ENCODE measurements at regions not wholly inside any gene's neighbourhood (a gene's known extent, or its start where the extent isn't known, plus 50 kb on each side); places are given as distances from the start of the nearest gene placed in this dataset.

DNA sequence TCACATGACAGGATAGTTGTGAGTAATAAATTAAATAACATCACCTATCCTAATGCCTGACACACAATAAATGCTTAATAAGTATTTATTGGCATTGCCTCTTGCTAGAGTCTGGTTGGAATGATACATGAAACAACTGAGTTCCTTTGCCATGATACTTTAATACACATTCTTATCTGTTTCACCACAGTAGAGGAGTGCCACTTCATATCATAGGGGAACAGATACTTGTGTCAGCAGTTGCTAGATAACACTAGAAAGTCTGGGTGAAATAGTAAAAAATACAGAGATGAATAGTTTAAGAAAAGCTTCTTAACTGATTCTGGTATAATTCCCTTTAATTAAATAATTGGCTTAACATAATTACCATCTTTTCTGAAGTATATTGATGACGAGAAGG is 380.0 kb upstream of the GOLIM4 start:
- no peak overlapping the region for H3K14ac ChIP-seq (replicated peaks; ENCODE audit: low read depth, low read length)

More for the DNA sequence above, 380.0 kb upstream of the GOLIM4 start:
- H2BK120ac ChIP-seq (ENCODE audit: low read depth, low read length), result no peak overlapping the region
- no peak overlapping the region for H2BK5ac ChIP-seq (ENCODE audit: low read depth, low read length, poor library complexity, severe bottlenecking)
- in situ Hi-C loops (cut with MboI; ENCODE audit: low sequenced_read_pairs), result loop anchor here (10.0 kb wide), 1 partner anchor 261 kb away; no protein-coding TSS in a partner anchor
- no peaks in the 10 kb centered on the region for H4K20me1 ChIP-seq (ENCODE audit: insufficient read depth, low read length)
- WGBS, 2 experiments (ENCODE audit: extremely low coverage in 2 of 2, insufficient read length in 1 of 2), result no CpG with 5 or more reads among the region's 1 CpG
- no peak overlapping the region for H3K18ac ChIP-seq (ENCODE audit: low read depth, low read length)
- no TSS peak for BruUV-seq (replicated peaks)
- H4K91ac ChIP-seq (ENCODE audit: insufficient read depth, low read depth, low read length), result no peak overlapping the region
- no peaks in the 10 kb centered on the region for H3K9me1 ChIP-seq (ENCODE audit: insufficient read depth, low read length)
- no peak overlapping the region for H3K4me2 ChIP-seq (ENCODE audit: low read depth, low read length)
- H2BK20ac ChIP-seq (ENCODE audit: low read depth, low read length), result no peak overlapping the region
- no peak overlapping the region for H4K8ac ChIP-seq (ENCODE audit: low read depth in 2 of 2, low read length in 2 of 2)
- no peak overlapping the region for H3K9ac ChIP-seq (ENCODE audit: low read depth, low read length)
- no peak overlapping the region for H3K4me3 ChIP-seq (ENCODE audit: insufficient read depth, low read depth, low read length)
- dilution Hi-C loops (cut with HindIII; ENCODE audit: low sequenced_read_pairs, unreplicated experiment), result no loop called here
- no peak overlapping the region for H3K56ac ChIP-seq (ENCODE audit: extremely low read depth, insufficient read depth, low read length)
- H3K27me3 ChIP-seq (ENCODE audit: control insufficient read depth, insufficient read depth, low read length), result no peaks in the 10 kb centered on the region
- peak; percentile 43; the same call in 1 of the 2 replicates for TF ChIP-seq RFX5 (IDR thresholded peaks at IDR 0.05; ENCODE audit: low read depth, low read length)
- TF ChIP-seq, protein P1, sequence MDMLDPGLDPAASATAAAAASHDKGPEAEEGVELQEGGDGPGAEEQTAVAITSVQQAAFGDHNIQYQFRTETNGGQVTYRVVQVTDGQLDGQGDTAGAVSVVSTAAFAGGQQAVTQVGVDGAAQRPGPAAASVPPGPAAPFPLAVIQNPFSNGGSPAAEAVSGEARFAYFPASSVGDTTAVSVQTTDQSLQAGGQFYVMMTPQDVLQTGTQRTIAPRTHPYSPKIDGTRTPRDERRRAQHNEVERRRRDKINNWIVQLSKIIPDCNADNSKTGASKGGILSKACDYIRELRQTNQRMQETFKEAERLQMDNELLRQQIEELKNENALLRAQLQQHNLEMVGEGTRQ (IDR thresholded peaks at IDR 0.05; ENCODE audit: low read depth, low read length), result no peak
- no peak for ATAC-seq (ENCODE audit: low read depth)
- ChIA-PET POLR2A (ENCODE audit: unreplicated experiment) (no interaction called here), CTCF (no interaction called here)
- no peak overlapping the region for H3K4ac ChIP-seq (ENCODE audit: low read depth, low read length)
- no peaks in the 10 kb centered on the region for H3K4me1 ChIP-seq (ENCODE audit: control insufficient read depth, insufficient read depth, low read length)
- no peaks in the 10 kb centered on the region for H3K36me3 ChIP-seq (ENCODE audit: control insufficient read depth, insufficient read depth, low read length)
- no peak overlapping the region for H4K5ac ChIP-seq (ENCODE audit: low read depth, low read length)
- no peaks in the 10 kb centered on the region for H3K9me3 ChIP-seq (ENCODE audit: control insufficient read depth, insufficient read depth, low read length)
- no peak for DNase-seq
- no peak overlapping the region for H2AFZ ChIP-seq (replicated peaks; ENCODE audit: low read length, poor library complexity)
- intact Hi-C loops (cut with micrococcal nuclease), result no loop called here
- no peak overlapping the region for H3K27ac ChIP-seq (ENCODE audit: insufficient read depth, low read length)
- H2AK5ac ChIP-seq (ENCODE audit: low read depth, low read length), result no peak overlapping the region
- H3K23ac ChIP-seq (ENCODE audit: low read depth, low read length), result no peak overlapping the region
- H3K79me1 ChIP-seq (ENCODE audit: low read depth in 1 of 2, low read length in 2 of 2), result no peaks in the 10 kb centered on the region
- H2BK15ac ChIP-seq (ENCODE audit: low read depth, low read length), result no peak overlapping the region
- H2AK9ac ChIP-seq (replicated peaks; ENCODE audit: low read depth, low read length, poor library complexity), result no peak overlapping the region
